DOHH2 (cell line): ENCODE measurements at regions not wholly inside any gene's neighbourhood (a gene's known extent, or its start where the extent isn't known, plus 50 kb on each side); places are given as distances from the start of the nearest gene placed in this dataset.

Experiments used
- H3F3A ChIP-seq: fragments of 200-600 bp; sonication (generic), shearing (Covaris generic); 2 replicates; pipeline ENCODE4 v1.6.0; 2016; ENCODE audit warnings: antibody characterized with exemption, mild to moderate bottlenecking; ENCODE audit not compliant: control insufficient read depth, insufficient read depth
- H3K27ac ChIP-seq: fragments of 200-600 bp; sonication (generic); 2 replicates; pipeline ENCODE4 v1.5.1; 2014; ENCODE audit warnings: low read depth, mild to moderate bottlenecking, low read length, moderate library complexity
- H3K27me3 ChIP-seq: fragments of 200-600 bp; sonication (generic); 2 replicates; pipeline ENCODE4 v1.6.1; 2014; ENCODE audit warnings: mild to moderate bottlenecking, low read length, mixed read lengths; ENCODE audit not compliant: control insufficient read depth
- H3K36me3 ChIP-seq: fragments of 200-600 bp; sonication (generic); 2 replicates; pipeline ENCODE4 v1.6.1; 2014; ENCODE audit warnings: mild to moderate bottlenecking, low read length, moderate library complexity, mixed read lengths; ENCODE audit not compliant: control insufficient read depth
- H3K4me1 ChIP-seq: fragments of 200-600 bp; sonication (generic); 2 replicates; pipeline ENCODE4 v1.6.1; 2014; ENCODE audit warnings: mild to moderate bottlenecking, low read length, mixed read lengths; ENCODE audit not compliant: control insufficient read depth
- H3K4me2 ChIP-seq: fragments of 200-600 bp; sonication (generic); 2 replicates; pipeline ENCODE4 v1.6.0; 2014; ENCODE audit warnings: mild to moderate bottlenecking, low read length, moderate library complexity
- H3K4me3 ChIP-seq: fragments of 200-600 bp; sonication (generic); 2 replicates; pipeline ENCODE4 v1.5.1; 2014; ENCODE audit warnings: mild to moderate bottlenecking, low read length, mixed read lengths
- H3K79me2 ChIP-seq: fragments of 200-600 bp; sonication (generic); 2 replicates; pipeline ENCODE4 v1.6.1; 2014; ENCODE audit warnings: mild to moderate bottlenecking, low read length, mixed read lengths; ENCODE audit not compliant: control insufficient read depth
- H3K9me2 ChIP-seq: fragments of 200-600 bp; sonication (generic); replicated peaks from 2 replicates; pipeline ENCODE4 v1.6.1; 2014; ENCODE audit warnings: mild to moderate bottlenecking, low read length, mixed read lengths; ENCODE audit not compliant: control insufficient read depth
- H3K9me3 ChIP-seq: fragments of 200-600 bp; sonication (generic); 2 replicates; pipeline ENCODE4 v1.6.1; 2014; ENCODE audit warnings: antibody characterized with exemption, low read length, mixed read lengths; ENCODE audit not compliant: control insufficient read depth, insufficient read depth
- H4K20me1 ChIP-seq: fragments of 200-600 bp; sonication (generic); 2 replicates; pipeline ENCODE4 v1.6.0; 2014; ENCODE audit warnings: low read depth, mild to moderate bottlenecking, antibody characterized with exemption, low read length, moderate library complexity; ENCODE audit not compliant: control insufficient read depth, insufficient read depth
- EZH2phosphoT487 ChIP-seq: fragments of 200-600 bp; sonication (generic); IDR thresholded peaks from 2 replicates; pipeline ENCODE4 v1.6.1; 2017; ENCODE audit warnings: borderline replicate concordance, mild to moderate bottlenecking, antibody characterized with exemption, low read length, moderate library complexity, mixed read lengths
- TF ChIP-seq, protein P1 (sequence below): fragments of 200-600 bp; sonication (generic); IDR thresholded peaks from one replicate; pipeline ENCODE4 v1.5.1; 2014; ENCODE audit warnings: antibody characterized with exemption, mild to moderate bottlenecking, low read depth, low read length; ENCODE audit not compliant: poor library complexity, severe bottlenecking

GRCh38 chr6:156562636-156563035 lies 214.5 kb upstream of the ARID1B start:
- TF ChIP-seq, protein P1, sequence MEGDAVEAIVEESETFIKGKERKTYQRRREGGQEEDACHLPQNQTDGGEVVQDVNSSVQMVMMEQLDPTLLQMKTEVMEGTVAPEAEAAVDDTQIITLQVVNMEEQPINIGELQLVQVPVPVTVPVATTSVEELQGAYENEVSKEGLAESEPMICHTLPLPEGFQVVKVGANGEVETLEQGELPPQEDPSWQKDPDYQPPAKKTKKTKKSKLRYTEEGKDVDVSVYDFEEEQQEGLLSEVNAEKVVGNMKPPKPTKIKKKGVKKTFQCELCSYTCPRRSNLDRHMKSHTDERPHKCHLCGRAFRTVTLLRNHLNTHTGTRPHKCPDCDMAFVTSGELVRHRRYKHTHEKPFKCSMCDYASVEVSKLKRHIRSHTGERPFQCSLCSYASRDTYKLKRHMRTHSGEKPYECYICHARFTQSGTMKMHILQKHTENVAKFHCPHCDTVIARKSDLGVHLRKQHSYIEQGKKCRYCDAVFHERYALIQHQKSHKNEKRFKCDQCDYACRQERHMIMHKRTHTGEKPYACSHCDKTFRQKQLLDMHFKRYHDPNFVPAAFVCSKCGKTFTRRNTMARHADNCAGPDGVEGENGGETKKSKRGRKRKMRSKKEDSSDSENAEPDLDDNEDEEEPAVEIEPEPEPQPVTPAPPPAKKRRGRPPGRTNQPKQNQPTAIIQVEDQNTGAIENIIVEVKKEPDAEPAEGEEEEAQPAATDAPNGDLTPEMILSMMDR: no peak
- TF ChIP-seq EZH2phosphoT487: no peak
- Histone ChIP-seq H3K4me3 (no peak overlapping the region), H3K79me2 (no peaks in the 10 kb centered on the region), H3F3A (no peaks in the 10 kb centered on the region), H3K4me2 (no peak overlapping the region), H3K27me3 (no peaks in the 10 kb centered on the region), H3K9me2 (no peaks in the 10 kb centered on the region), H3K36me3 (no peaks in the 10 kb centered on the region), H3K27ac (no peak overlapping the region), H3K9me3 (0 out of 2 replicates have a peak, but pooled peaks cover 4% of the 10 kb centered on the region), H4K20me1 (no peaks in the 10 kb centered on the region), H3K4me1 (peaks cover 16% of the 10 kb centered on the region)

GRCh38 chr6:156562019-156562418 lies 215.2 kb upstream of the ARID1B start:
- no peak for TF ChIP-seq EZH2phosphoT487
- TF ChIP-seq, protein P1: no peak
- Histone ChIP-seq H3K27me3 (no peaks in the 10 kb centered on the region), H3K4me3 (no peak overlapping the region), H3K9me3 (0 out of 2 replicates have a peak, but pooled peaks cover 4% of the 10 kb centered on the region), H3F3A (no peaks in the 10 kb centered on the region), H3K4me2 (no peak overlapping the region), H3K27ac (no peak overlapping the region), H3K4me1 (peaks cover 16% of the 10 kb centered on the region), H4K20me1 (no peaks in the 10 kb centered on the region), H3K36me3 (no peaks in the 10 kb centered on the region), H3K79me2 (no peaks in the 10 kb centered on the region), H3K9me2 (no peaks in the 10 kb centered on the region)

- no peaks in the 10 kb centered on the region for H3K79me2 ChIP-seq
- H3K27me3 ChIP-seq: no peaks in the 10 kb centered on the region
- 0 out of 2 replicates have a peak, but pooled peaks cover 4% of the 10 kb centered on the region for H3K9me3 ChIP-seq
- H3K4me2 ChIP-seq: no peak overlapping the region
- no peak overlapping the region for H3K4me3 ChIP-seq
- H3K36me3 ChIP-seq: no peaks in the 10 kb centered on the region
- no peak for TF ChIP-seq EZH2phosphoT487
- TF ChIP-seq, protein P1: no peak
- no peak overlapping the region for H3K27ac ChIP-seq
- H3F3A ChIP-seq: no peaks in the 10 kb centered on the region
- H3K4me1 ChIP-seq: peaks cover 16% of the 10 kb centered on the region
- no peaks in the 10 kb centered on the region for H4K20me1 ChIP-seq
- no peaks in the 10 kb centered on the region for H3K9me2 ChIP-seq
Measured at GRCh38 chr6:156560476-156560875, 216.7 kb upstream of the ARID1B start.
